ENCODE measurements at regions not wholly inside any gene's neighbourhood (a gene's known extent, or its start where the extent isn't known, plus 50 kb on each side); places are given as distances from the start of the nearest gene placed in this dataset.

GRCh38 chrX:78603908-78604307 lies 55.2 kb downstream of the RTL3 start:
- TF ChIP-seq CTCF (IDR thresholded peaks at IDR 0.05) (no peak), POLR2A (IDR thresholded peaks at IDR 0.05) (no peak)
- no peaks in the 10 kb centered on the region for H3K27me3 ChIP-seq
- no peaks in the 10 kb centered on the region for H3K4me1 ChIP-seq
- no peak overlapping the region for H3K27ac ChIP-seq
- H3K9me3 ChIP-seq: no peaks in the 10 kb centered on the region
- intact Hi-C loops (cut with DNase I; ENCODE audit: low total_unique reads): no loop called here
- no peak for DNase-seq
- H3K36me3 ChIP-seq (ENCODE audit: low read depth, missing control alignments): no peaks in the 10 kb centered on the region
- WGBS, 2 donors: 65 to 79% methylated on average over 2 of the region's 2 CpGs
- H3K4me3 ChIP-seq: no peak overlapping the region

- H3K4me3 ChIP-seq: no peak overlapping the region
- no peaks in the 10 kb centered on the region for H3K27me3 ChIP-seq
- TF ChIP-seq CTCF (IDR thresholded peaks at IDR 0.05): no peak
- no peak for TF ChIP-seq POLR2A (IDR thresholded peaks at IDR 0.05)
- intact Hi-C loops (cut with DNase I; ENCODE audit: low total_unique reads): no loop called here
- H3K27ac ChIP-seq: no peak overlapping the region
- DNase-seq: peak; percentile 15
- 54 to 60% methylated on average over 1 to 3 of the region's 3 CpGs for WGBS, 2 donors
- H3K4me1 ChIP-seq: no peaks in the 10 kb centered on the region
- H3K36me3 ChIP-seq (ENCODE audit: low read depth, missing control alignments): no peaks in the 10 kb centered on the region
- no peaks in the 10 kb centered on the region for H3K9me3 ChIP-seq
These were observed 63.1 kb downstream of the RTL3 start for GRCh38 chrX:78595901-78596502.

GRCh38 chrX:78593701-78594100 lies 65.4 kb downstream of the RTL3 start:
- TF ChIP-seq POLR2A (IDR thresholded peaks at IDR 0.05) (no peak), CTCF (IDR thresholded peaks at IDR 0.05) (no peak)
- no peak overlapping the region for H3K27ac ChIP-seq
- no peak overlapping the region for H3K4me3 ChIP-seq
- H3K36me3 ChIP-seq (ENCODE audit: low read depth, missing control alignments): no peaks in the 10 kb centered on the region
- no peaks in the 10 kb centered on the region for H3K9me3 ChIP-seq
- no peaks in the 10 kb centered on the region for H3K27me3 ChIP-seq
- WGBS, 2 donors: 81 to 83% methylated on average over 1 of the region's 1 CpG
- H3K4me1 ChIP-seq: no peaks in the 10 kb centered on the region
- intact Hi-C loops (cut with DNase I; ENCODE audit: low total_unique reads): no loop called here
- no peak for DNase-seq

GRCh38 chrX:78592030-78592429 lies 67.1 kb downstream of the RTL3 start:
- TF ChIP-seq POLR2A (IDR thresholded peaks at IDR 0.05): no peak
- TF ChIP-seq CTCF (IDR thresholded peaks at IDR 0.05): no peak
- H3K36me3 ChIP-seq (ENCODE audit: low read depth, missing control alignments): no peaks in the 10 kb centered on the region
- no peaks in the 10 kb centered on the region for H3K27me3 ChIP-seq
- intact Hi-C loops (cut with DNase I; ENCODE audit: low total_unique reads): no loop called here
- no peak overlapping the region for H3K27ac ChIP-seq
- H3K9me3 ChIP-seq: no peaks in the 10 kb centered on the region
- no peak for DNase-seq
- 83 to 96% methylated on average over 2 of the region's 2 CpGs for WGBS, 2 donors
- no peak overlapping the region for H3K4me3 ChIP-seq
- H3K4me1 ChIP-seq: no peaks in the 10 kb centered on the region

GRCh38 chrX:78574306-78574705 lies 84.8 kb downstream of the RTL3 start:
- no peaks in the 10 kb centered on the region for H3K27me3 ChIP-seq
- H3K36me3 ChIP-seq (ENCODE audit: low read depth, missing control alignments): no peaks in the 10 kb centered on the region
- 77 to 82% methylated on average over 3 of the region's 3 CpGs for WGBS, 2 donors
- H3K4me1 ChIP-seq: no peaks in the 10 kb centered on the region
- H3K27ac ChIP-seq: no peak overlapping the region
- no peaks in the 10 kb centered on the region for H3K9me3 ChIP-seq
- no peak for TF ChIP-seq POLR2A (IDR thresholded peaks at IDR 0.05)
- TF ChIP-seq CTCF (IDR thresholded peaks at IDR 0.05): no peak
- intact Hi-C loops (cut with DNase I; ENCODE audit: low total_unique reads): no loop called here
- no peak for DNase-seq
- no peak overlapping the region for H3K4me3 ChIP-seq
